ENCODE measurements at regions not wholly inside any gene's neighbourhood (a gene's known extent, or its start where the extent isn't known, plus 50 kb on each side); places are given as distances from the start of the nearest gene placed in this dataset.

- no peaks in the 10 kb centered on the region for H3K36me3 ChIP-seq
- H3K27ac ChIP-seq = no peak overlapping the region
- H3K4me1 ChIP-seq = peaks cover 14 to 18% (median 15%) of the 10 kb centered on the region in 4 donors
- no peak overlapping the region for H3K4me3 ChIP-seq
- intact Hi-C loops (cut with DNase I; ENCODE audit: low total_unique reads) = no loop called here
- H3K9me3 ChIP-seq = no peaks in the 10 kb centered on the region
- TF ChIP-seq POLR2A (IDR thresholded peaks at IDR 0.05) (no peak), EP300 (IDR thresholded peaks at IDR 0.05) (no peak), CTCF (IDR thresholded peaks at IDR 0.05) (no peak), POLR2AphosphoS5 (IDR thresholded peaks at IDR 0.05) (no peak)
- H3K27me3 ChIP-seq = peaks cover 15 to 100% (median 55%) of the 10 kb centered on the region in 3 donors
- no peak for DNase-seq
- WGBS, 5 donors = 52 to 71% (median 65%) methylated on average over 3 to 4 of the region's 4 CpGs
Measured at GRCh38 chr15:89395996-89396395, 61.4 kb upstream of the POLG start.

DNA sequence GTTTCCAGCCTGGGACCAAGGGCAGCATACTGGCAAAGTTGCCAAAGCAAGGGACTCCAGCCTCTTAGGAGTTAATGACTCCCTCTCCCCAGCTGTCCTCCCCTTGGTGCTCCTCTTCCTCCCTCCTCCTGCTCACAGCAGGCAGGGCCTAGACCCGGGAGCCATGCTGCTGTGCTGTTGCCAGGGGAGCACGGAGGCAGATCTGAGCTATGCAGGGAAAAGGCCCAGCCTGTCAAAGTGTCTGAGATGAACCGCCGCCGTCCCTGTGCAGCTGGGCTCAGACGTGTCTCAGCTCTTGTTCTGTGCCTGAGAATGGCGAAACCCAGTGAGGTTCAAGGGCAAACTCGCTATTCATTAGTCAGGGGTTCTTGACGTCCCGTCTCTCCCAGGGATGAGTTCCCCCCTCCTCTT lies 60.8 kb upstream of the POLG start:
- H3K4me3 ChIP-seq = no peak overlapping the region
- WGBS, 5 donors = 48 to 68% (median 49%) methylated on average over 10 of the region's 10 CpGs
- no peaks in the 10 kb centered on the region for H3K36me3 ChIP-seq
- intact Hi-C loops (cut with DNase I; ENCODE audit: low total_unique reads) = no loop called here
- peaks cover 14 to 15% (median 15%) of the 10 kb centered on the region in 4 donors for H3K4me1 ChIP-seq
- H3K27ac ChIP-seq = no peak overlapping the region
- no peaks in the 10 kb centered on the region for H3K9me3 ChIP-seq
- no peak for TF ChIP-seq CTCF (IDR thresholded peaks at IDR 0.05)
- no peak for TF ChIP-seq EP300 (IDR thresholded peaks at IDR 0.05)
- no peak for TF ChIP-seq POLR2A (IDR thresholded peaks at IDR 0.05)
- no peak for TF ChIP-seq POLR2AphosphoS5 (IDR thresholded peaks at IDR 0.05)
- DNase-seq = no peak
- H3K27me3 ChIP-seq = peaks cover 15 to 100% (median 50%) of the 10 kb centered on the region in 3 donors

- WGBS, 5 donors = 54 to 84% (median 69%) methylated on average over 2 of the region's 2 CpGs
- Histone ChIP-seq H3K27me3 (peaks cover 11 to 100% (median 45%) of the 10 kb centered on the region in 3 donors), H3K36me3 (no peaks in the 10 kb centered on the region), H3K4me1 (peaks cover 9 to 11% (median 11%) of the 10 kb centered on the region in 4 donors), H3K27ac (no peak overlapping the region), H3K4me3 (no peak overlapping the region), H3K9me3 (no peaks in the 10 kb centered on the region)
- intact Hi-C loops (cut with DNase I; ENCODE audit: low total_unique reads) = no loop called here
- no peak for DNase-seq
- TF ChIP-seq EP300 (IDR thresholded peaks at IDR 0.05) = no peak
- TF ChIP-seq POLR2A (IDR thresholded peaks at IDR 0.05) = no peak
- no peak for TF ChIP-seq POLR2AphosphoS5 (IDR thresholded peaks at IDR 0.05)
- TF ChIP-seq CTCF (IDR thresholded peaks at IDR 0.05) = no peak
Measured at GRCh38 chr15:89395031-89395430, 60.4 kb upstream of the POLG start.

- H3K4me1 ChIP-seq = no peaks in the 10 kb centered on the region
- no peak overlapping the region for H3K4me3 ChIP-seq
- DNase-seq = no peak
- H3K27ac ChIP-seq = no peak overlapping the region
- H3K36me3 ChIP-seq = no peaks in the 10 kb centered on the region
- 66 to 78% (median 71%) methylated on average over 5 of the region's 5 CpGs for WGBS, 5 donors
- TF ChIP-seq POLR2AphosphoS5 (IDR thresholded peaks at IDR 0.05) (no peak), EP300 (IDR thresholded peaks at IDR 0.05) (no peak), POLR2A (IDR thresholded peaks at IDR 0.05) (no peak), CTCF (IDR thresholded peaks at IDR 0.05) (no peak)
- H3K9me3 ChIP-seq = no peaks in the 10 kb centered on the region
- H3K27me3 ChIP-seq = peaks cover 0 to 98% (median 25%) of the 10 kb centered on the region in 3 donors
- intact Hi-C loops (cut with DNase I; ENCODE audit: low total_unique reads) = no loop called here
Measured at GRCh38 chr15:89393056-89393455, 58.4 kb upstream of the POLG start.

All from stomach (tissue), 8 donors.